HEK293 (cell line): ENCODE measurements at regions not wholly inside any gene's neighbourhood (a gene's known extent, or its start where the extent isn't known, plus 50 kb on each side); places are given as distances from the start of the nearest gene placed in this dataset.
"Not testable (repeated sequence)": the region's sequence is repeated elsewhere in the genome, so short reads cannot be mapped to it uniquely, and the experiment has no call there.

Experiments used
- EGR2 ChIP-seq: fragments of 450-650 bp; formaldehyde crosslinking; IDR thresholded peaks from 2 replicates; pipeline ENCODE4 v1.5.1; 2016; ENCODE audit warnings: low read depth, missing biosample characterization, missing genetic modification characterization
- PRDM10 ChIP-seq: fragments of 450-650 bp; formaldehyde crosslinking; IDR thresholded peaks from 2 replicates; pipeline ENCODE4 v1.5.1; 2016; ENCODE audit warnings: missing biosample characterization, missing genetic modification characterization
- ZBTB7A ChIP-seq: fragments of 450-650 bp; formaldehyde crosslinking; IDR thresholded peaks from 2 replicates; pipeline ENCODE4 v1.5.1; 2016; ENCODE audit warnings: low read depth, missing biosample characterization, missing genetic modification characterization
- ZNF350 ChIP-seq: fragments of 450-650 bp; formaldehyde crosslinking; IDR thresholded peaks from 2 replicates; pipeline ENCODE4 v1.5.0; 2017; ENCODE audit warnings: missing biosample characterization, mild to moderate bottlenecking, missing genetic modification characterization
- ZNF768 ChIP-seq: fragments of 450-650 bp; formaldehyde crosslinking; IDR thresholded peaks from 2 replicates; pipeline ENCODE4 v1.5.1; 2018; ENCODE audit warnings: missing biosample characterization, mild to moderate bottlenecking, missing genetic modification characterization
- TF ChIP-seq, protein P1 (sequence below): fragments of 450-650 bp; formaldehyde crosslinking; IDR thresholded peaks from 2 replicates; pipeline ENCODE4 v1.5.1; 2016; ENCODE audit warnings: missing biosample characterization, missing genetic modification characterization
- TF ChIP-seq, protein P2 (sequence below): fragments of 450-650 bp; formaldehyde crosslinking; IDR thresholded peaks from 2 replicates; pipeline ENCODE4 v1.5.1; 2016; ENCODE audit warnings: missing biosample characterization, missing genetic modification characterization

DNA sequence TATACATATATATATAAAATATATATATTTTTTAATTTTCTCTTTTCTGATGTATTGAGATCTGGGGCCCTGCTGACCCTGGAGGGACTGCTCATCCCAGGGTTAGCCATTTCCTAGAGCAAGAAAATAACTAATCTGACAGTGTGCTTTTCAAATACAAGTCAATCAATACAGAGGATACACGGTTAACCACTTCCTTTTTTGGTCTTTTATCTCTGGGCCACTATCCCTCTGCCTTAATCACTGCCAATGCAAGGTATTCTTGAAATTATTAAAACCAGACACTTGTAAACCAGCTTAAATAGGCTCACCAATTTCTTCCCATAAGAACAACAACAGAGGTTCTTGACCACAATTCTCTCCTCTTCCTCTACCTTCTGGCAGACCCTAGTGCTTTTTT, 133.6 kb downstream of the SPIN4 start:
- TF ChIP-seq ZNF768 (tag by site-specific recombination); PRDM10 (tag by site-specific recombination); ZBTB7A; EGR2 (tag by site-specific recombination); ZNF350 (tag by site-specific recombination): not testable (repeated sequence)
- TF ChIP-seq, protein P1, sequence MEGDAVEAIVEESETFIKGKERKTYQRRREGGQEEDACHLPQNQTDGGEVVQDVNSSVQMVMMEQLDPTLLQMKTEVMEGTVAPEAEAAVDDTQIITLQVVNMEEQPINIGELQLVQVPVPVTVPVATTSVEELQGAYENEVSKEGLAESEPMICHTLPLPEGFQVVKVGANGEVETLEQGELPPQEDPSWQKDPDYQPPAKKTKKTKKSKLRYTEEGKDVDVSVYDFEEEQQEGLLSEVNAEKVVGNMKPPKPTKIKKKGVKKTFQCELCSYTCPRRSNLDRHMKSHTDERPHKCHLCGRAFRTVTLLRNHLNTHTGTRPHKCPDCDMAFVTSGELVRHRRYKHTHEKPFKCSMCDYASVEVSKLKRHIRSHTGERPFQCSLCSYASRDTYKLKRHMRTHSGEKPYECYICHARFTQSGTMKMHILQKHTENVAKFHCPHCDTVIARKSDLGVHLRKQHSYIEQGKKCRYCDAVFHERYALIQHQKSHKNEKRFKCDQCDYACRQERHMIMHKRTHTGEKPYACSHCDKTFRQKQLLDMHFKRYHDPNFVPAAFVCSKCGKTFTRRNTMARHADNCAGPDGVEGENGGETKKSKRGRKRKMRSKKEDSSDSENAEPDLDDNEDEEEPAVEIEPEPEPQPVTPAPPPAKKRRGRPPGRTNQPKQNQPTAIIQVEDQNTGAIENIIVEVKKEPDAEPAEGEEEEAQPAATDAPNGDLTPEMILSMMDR, result not testable (repeated sequence)
- TF ChIP-seq, protein P2, sequence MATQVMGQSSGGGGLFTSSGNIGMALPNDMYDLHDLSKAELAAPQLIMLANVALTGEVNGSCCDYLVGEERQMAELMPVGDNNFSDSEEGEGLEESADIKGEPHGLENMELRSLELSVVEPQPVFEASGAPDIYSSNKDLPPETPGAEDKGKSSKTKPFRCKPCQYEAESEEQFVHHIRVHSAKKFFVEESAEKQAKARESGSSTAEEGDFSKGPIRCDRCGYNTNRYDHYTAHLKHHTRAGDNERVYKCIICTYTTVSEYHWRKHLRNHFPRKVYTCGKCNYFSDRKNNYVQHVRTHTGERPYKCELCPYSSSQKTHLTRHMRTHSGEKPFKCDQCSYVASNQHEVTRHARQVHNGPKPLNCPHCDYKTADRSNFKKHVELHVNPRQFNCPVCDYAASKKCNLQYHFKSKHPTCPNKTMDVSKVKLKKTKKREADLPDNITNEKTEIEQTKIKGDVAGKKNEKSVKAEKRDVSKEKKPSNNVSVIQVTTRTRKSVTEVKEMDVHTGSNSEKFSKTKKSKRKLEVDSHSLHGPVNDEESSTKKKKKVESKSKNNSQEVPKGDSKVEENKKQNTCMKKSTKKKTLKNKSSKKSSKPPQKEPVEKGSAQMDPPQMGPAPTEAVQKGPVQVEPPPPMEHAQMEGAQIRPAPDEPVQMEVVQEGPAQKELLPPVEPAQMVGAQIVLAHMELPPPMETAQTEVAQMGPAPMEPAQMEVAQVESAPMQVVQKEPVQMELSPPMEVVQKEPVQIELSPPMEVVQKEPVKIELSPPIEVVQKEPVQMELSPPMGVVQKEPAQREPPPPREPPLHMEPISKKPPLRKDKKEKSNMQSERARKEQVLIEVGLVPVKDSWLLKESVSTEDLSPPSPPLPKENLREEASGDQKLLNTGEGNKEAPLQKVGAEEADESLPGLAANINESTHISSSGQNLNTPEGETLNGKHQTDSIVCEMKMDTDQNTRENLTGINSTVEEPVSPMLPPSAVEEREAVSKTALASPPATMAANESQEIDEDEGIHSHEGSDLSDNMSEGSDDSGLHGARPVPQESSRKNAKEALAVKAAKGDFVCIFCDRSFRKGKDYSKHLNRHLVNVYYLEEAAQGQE (tag by site-specific recombination), result not testable (repeated sequence)
